HCT116 (cell line): ENCODE measurements at regions not wholly inside any gene's neighbourhood (a gene's known extent, or its start where the extent isn't known, plus 50 kb on each side); places are given as distances from the start of the nearest gene placed in this dataset.

Experiments
- ATAC-seq: fragments of 200-7000 bp; cut with Tn5 transposase; 2 replicates; pipeline ENCODE4 v1.9.1; 2020; ENCODE audit warnings: mild to moderate bottlenecking, moderate library complexity
- BruUV-seq: library from RNA; stranded (reverse); fragments of 400-500 nt; replicated peaks from 2 replicates; lab custom pipeline; 2021; lab: Mats Ljungman, UMichigan
- CTCF ChIA-PET: fragments of 300-600 bp; sonication (Branson Sonifier 250); formaldehyde crosslinking; loops from one replicate; lab custom pipeline; 2021; ENCODE audit warnings: antibody characterized with exemption; lab: Charles Lee
- POLR2A ChIA-PET: fragments of 300-600, 350-600 bp; sonication (Branson Sonifier 250); formaldehyde crosslinking; loops from one replicate; lab custom pipeline; 2021; ENCODE audit warnings: antibody characterized with exemption; lab: Charles Lee
- RAD21 ChIA-PET, 2 experiments: fragments of 300-600 bp; sonication (Branson Sonifier 250); formaldehyde crosslinking; loops; one replicate each; lab custom pipeline; 2023; ENCODE audit warnings: low total read pairs in 2 of 2; ENCODE audit not compliant: uncharacterized antibody in 2 of 2, unreplicated experiment in 2 of 2, low non-redundant PET in 1 of 2; lab: Charles Lee
- DNase-seq: peaks from one replicate; pipeline ENCODE4 v3.0.0-alpha.2; 2010; ENCODE audit warnings: low read depth, low spot score
- H2AFZ ChIP-seq: fragments of 200-600 bp; shearing (Covaris generic), sonication (generic); 2 replicates; pipeline ENCODE4 v1.6.1; 2017; ENCODE audit warnings: low read depth, mixed run types, mixed read lengths, antibody characterized with exemption, low read length; ENCODE audit not compliant: poor library complexity, severe bottlenecking
- H3K27ac ChIP-seq: 2 replicates; pipeline ENCODE4 v1.5.1; 2012; ENCODE audit warnings: low read depth, low read length
- H3K27me3 ChIP-seq: fragments of 200-600 bp; sonication (generic); 2 replicates; pipeline ENCODE4 v1.6.1; 2016; ENCODE audit warnings: mixed run types, low read length, mixed read lengths; ENCODE audit not compliant: insufficient read depth
- H3K36me3 ChIP-seq, 2 experiments: fragments of 200-500 bp in 1 of 2; fragments of 200-600 bp in 1 of 2; sonication (Bioruptor generic) in 1 of 2; sonication (generic) in 1 of 2; 2 replicates each; pipeline versions ENCODE4 v1.5.1 to v1.6.1; 2014 to 2016; ENCODE audit warnings: low read length in 2 of 2, inconsistent platforms in 1 of 2, mixed read lengths in 1 of 2, mixed run types in 1 of 2; ENCODE audit not compliant: insufficient read depth in 2 of 2, control insufficient read depth in 1 of 2
- H3K4me1 ChIP-seq, 2 experiments: fragments of 200-600 bp in 1 of 2; sonication (generic) in 1 of 2; 2 replicates each; pipeline versions ENCODE4 v1.5.1 to v1.6.1; 2012 to 2017; ENCODE audit warnings: low read length in 2 of 2, inconsistent platforms in 1 of 2, mild to moderate bottlenecking in 1 of 2, mixed read lengths in 1 of 2, mixed run types in 1 of 2, moderate library complexity in 1 of 2; ENCODE audit not compliant: insufficient read depth in 2 of 2, control insufficient read depth in 1 of 2
- H3K4me2 ChIP-seq: fragments of 200-600 bp; sonication (generic); 2 replicates; pipeline ENCODE4 v1.6.1; 2017; ENCODE audit warnings: mixed run types, low read length, mixed read lengths
- H3K4me3 ChIP-seq, 2 experiments: fragments of 200-600 bp in 1 of 2; sonication (generic) in 1 of 2; replicated peaks in 1 of 2; 2 replicates each; pipeline ENCODE4 v1.5.1; 2011 to 2016; ENCODE audit warnings: low read length in 2 of 2, control low read depth in 1 of 2, low read depth in 1 of 2, mild to moderate bottlenecking in 1 of 2, mixed read lengths in 1 of 2, mixed run types in 1 of 2
- H3K79me2 ChIP-seq: fragments of 200-600 bp; sonication (generic); 2 replicates; pipeline ENCODE4 v1.6.1; 2017; ENCODE audit warnings: mild to moderate bottlenecking, mixed run types, low read length, moderate library complexity, mixed read lengths; ENCODE audit not compliant: insufficient read depth
- H3K9ac ChIP-seq: fragments of 200-600 bp; sonication (generic); 2 replicates; pipeline ENCODE4 v1.6.1; 2016; ENCODE audit warnings: low read length, mixed read lengths
- H3K9me2 ChIP-seq: fragments of 200-600 bp; sonication (generic), shearing (Covaris generic); 2 replicates; pipeline ENCODE4 v1.6.1; 2017; ENCODE audit warnings: mixed run types, mild to moderate bottlenecking, moderate library complexity; ENCODE audit not compliant: insufficient read depth
- H3K9me3 ChIP-seq, 2 experiments: fragments of 200-500 bp in 1 of 2; fragments of 200-600 bp in 1 of 2; sonication (Bioruptor generic) in 1 of 2; sonication (generic) in 1 of 2; 2 replicates each; pipeline ENCODE4 v1.6.1; 2014 to 2017; ENCODE audit warnings: low read length in 2 of 2, mixed read lengths in 2 of 2, inconsistent platforms in 1 of 2, low read depth in 1 of 2, mild to moderate bottlenecking in 1 of 2, mixed run types in 1 of 2, moderate library complexity in 1 of 2; ENCODE audit not compliant: control insufficient read depth in 1 of 2, insufficient read depth in 1 of 2
- H4K20me1 ChIP-seq: fragments of 200-600 bp; sonication (generic), shearing (Covaris generic); 2 replicates; pipeline ENCODE4 v1.6.1; 2017; ENCODE audit warnings: mixed run types, mild to moderate bottlenecking, moderate library complexity; ENCODE audit not compliant: insufficient read depth
- ATF3 ChIP-seq: IDR thresholded peaks from 2 replicates; pipeline ENCODE4 v1.6.1; 2012
- CBX3 ChIP-seq: IDR thresholded peaks from 2 replicates; pipeline ENCODE4 v1.6.1; 2012; ENCODE audit warnings: low read depth
- CEBPB ChIP-seq: IDR thresholded peaks from 2 replicates; pipeline ENCODE4 v1.6.1; 2012; ENCODE audit warnings: low read depth
- EGR1 ChIP-seq: IDR thresholded peaks from 2 replicates; pipeline ENCODE4 v1.6.1; 2012; ENCODE audit warnings: low read depth
- ELF1 ChIP-seq: IDR thresholded peaks from 2 replicates; pipeline ENCODE4 v1.6.1; 2012; ENCODE audit warnings: low read depth, borderline replicate concordance
- FOSL1 ChIP-seq: IDR thresholded peaks from 2 replicates; pipeline ENCODE4 v1.6.1; 2012; ENCODE audit warnings: low read depth
- JUND ChIP-seq: IDR thresholded peaks from 2 replicates; pipeline ENCODE4 v1.6.1; 2012
- POLR2A ChIP-seq: IDR thresholded peaks from 2 replicates; pipeline ENCODE4 v1.7.0; 2011; ENCODE audit warnings: borderline replicate concordance; ENCODE audit not compliant: insufficient read depth, insufficient read length; ENCODE audit errors: extremely low read depth
- POLR2AphosphoS5 ChIP-seq: IDR thresholded peaks from 2 replicates; pipeline ENCODE4 v1.6.1; 2011; ENCODE audit warnings: mild to moderate bottlenecking, low read depth, low read length, moderate library complexity
- RAD21 ChIP-seq: IDR thresholded peaks from 2 replicates; pipeline ENCODE4 v1.6.1; 2012; ENCODE audit warnings: low read depth, mild to moderate bottlenecking
- REST ChIP-seq: IDR thresholded peaks from 2 replicates; pipeline ENCODE4 v1.6.1; 2012; ENCODE audit warnings: low read depth
- SIN3A ChIP-seq: IDR thresholded peaks from 2 replicates; pipeline ENCODE4 v1.6.1; 2012; ENCODE audit warnings: low read depth
- SP1 ChIP-seq: IDR thresholded peaks from 2 replicates; pipeline ENCODE4 v1.6.1; 2012; ENCODE audit warnings: low read depth
- SRF ChIP-seq: IDR thresholded peaks from 2 replicates; pipeline ENCODE4 v1.6.1; 2012; ENCODE audit warnings: low read depth
- TCF7L2 ChIP-seq: IDR thresholded peaks from 2 replicates; pipeline ENCODE4 v1.7.0; 2011; ENCODE audit warnings: borderline replicate concordance, inconsistent platforms; ENCODE audit not compliant: insufficient read depth, insufficient read length; ENCODE audit errors: extremely low read depth
- YY1 ChIP-seq: IDR thresholded peaks from 2 replicates; pipeline ENCODE4 v1.6.1; 2011; ENCODE audit warnings: low read length, low read depth, moderate library complexity, mild to moderate bottlenecking; ENCODE audit not compliant: insufficient replicate concordance; ENCODE audit errors: extremely low read depth
- ZNF274 ChIP-seq: fragments of 200-500 bp; sonication (Bioruptor generic); IDR thresholded peaks from 2 replicates; pipeline ENCODE4 v1.6.1; 2014; ENCODE audit warnings: mild to moderate bottlenecking, low read depth, low read length, inconsistent platforms
- intact Hi-C: fragments of 100-400 bp; cut with micrococcal nuclease; formaldehyde crosslinking; loops from 2 replicates; pipeline ENCODE4 v1.10.0; 2022
- TF ChIP-seq, protein P1 (sequence below): IDR thresholded peaks from 2 replicates; pipeline ENCODE4 v1.6.1; 2012
- TF ChIP-seq, protein P2 (sequence below), 3 experiments: fragments of 200-600 bp in 1 of 3; sonication (generic) in 1 of 3; IDR thresholded peaks in 2 of 3; conservative IDR thresholded peaks in 1 of 3; 2 replicates each; pipeline ENCODE4 v1.5.1; 2012 to 2017; ENCODE audit warnings: low read depth in 2 of 3, low read length in 2 of 3, antibody characterized with exemption in 1 of 3, borderline replicate concordance in 1 of 3, control low read depth in 1 of 3, mild to moderate bottlenecking in 1 of 3, mixed read lengths in 1 of 3, mixed run types in 1 of 3, moderate library complexity in 1 of 3; ENCODE audit not compliant: insufficient read depth in 1 of 3
- TF ChIP-seq, protein P3 (sequence below): IDR thresholded peaks from 2 replicates; pipeline ENCODE4 v1.6.1; 2011; ENCODE audit warnings: mild to moderate bottlenecking, low read length, moderate library complexity; ENCODE audit not compliant: insufficient replicate concordance; ENCODE audit errors: extremely low read depth

DNA sequence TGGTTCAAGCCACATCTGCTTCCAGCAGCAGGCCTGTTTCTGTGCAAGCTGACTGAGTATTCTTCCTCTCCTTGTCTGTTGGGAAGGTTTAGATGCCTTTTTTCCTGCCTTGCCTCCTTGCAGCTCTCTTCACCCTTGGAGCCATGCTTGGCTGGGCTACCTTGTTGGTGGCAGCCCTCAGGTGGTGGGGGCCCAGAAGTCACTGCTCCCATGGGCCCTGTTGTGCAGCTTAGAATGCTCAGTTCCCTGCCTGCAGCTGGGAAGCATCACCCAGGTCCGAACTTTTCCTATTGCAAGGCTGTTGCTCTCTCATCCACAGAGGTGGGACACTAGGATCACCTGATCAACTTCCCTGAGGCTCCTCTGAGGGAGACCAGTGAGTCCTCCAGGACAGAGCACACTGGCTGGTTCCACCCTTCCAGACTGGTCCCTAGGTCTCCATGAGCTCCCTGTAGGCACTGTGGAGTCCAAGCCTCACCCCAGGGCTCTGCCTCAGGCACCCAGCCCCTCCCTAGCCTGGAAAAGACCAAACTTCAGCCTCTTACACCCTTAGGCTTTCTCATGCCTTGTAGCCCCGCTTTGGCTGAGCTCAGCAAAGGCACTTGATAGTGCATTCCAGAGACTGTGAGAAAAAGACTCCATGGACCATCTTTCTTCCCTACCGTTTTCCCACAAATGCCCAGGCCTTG, 219.3 kb upstream of the SH3BP4 start:
- Histone ChIP-seq H2AFZ (no peak overlapping the region), H3K79me2 (no peaks in the 10 kb centered on the region), H3K27me3 (no peaks in the 10 kb centered on the region), H3K4me3 (no peak overlapping the region), H4K20me1 (no peaks in the 10 kb centered on the region), H3K9me3 (peaks cover 0 to 6% of the 10 kb centered on the region in 2 experiments; a peak in 1 of 4 replicates), H3K27ac (no peak overlapping the region), H3K9ac (no peak overlapping the region), H3K4me2 (no peak overlapping the region), H3K4me1 (peaks cover 0 to 5% of the 10 kb centered on the region in 2 experiments; a peak in 1 of 4 replicates), H3K9me2 (no peaks in the 10 kb centered on the region), H3K36me3 (no peaks in the 10 kb centered on the region)
- DNase-seq (no peak), ATAC-seq (no peak)
- BruUV-seq: no TSS peak
- ChIA-PET CTCF (no interaction called here), POLR2A (no interaction called here), RAD21 (no interaction called here)
- intact Hi-C loops: no loop called here
- no peak for TF ChIP-seq ATF3
- no peak for TF ChIP-seq POLR2AphosphoS5
- TF ChIP-seq, protein P1, sequence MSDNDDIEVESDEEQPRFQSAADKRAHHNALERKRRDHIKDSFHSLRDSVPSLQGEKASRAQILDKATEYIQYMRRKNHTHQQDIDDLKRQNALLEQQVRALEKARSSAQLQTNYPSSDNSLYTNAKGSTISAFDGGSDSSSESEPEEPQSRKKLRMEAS: no peak
- TF ChIP-seq CBX3: no peak
- no peak for TF ChIP-seq JUND
- no peak for TF ChIP-seq TCF7L2
- TF ChIP-seq ZNF274: no peak
- no peak for TF ChIP-seq SIN3A
- TF ChIP-seq POLR2A: no peak
- no peak for TF ChIP-seq SP1
- TF ChIP-seq CEBPB: no peak
- no peak for TF ChIP-seq RAD21
- no peak for TF ChIP-seq YY1
- no peak for TF ChIP-seq FOSL1
- TF ChIP-seq, protein P2, sequence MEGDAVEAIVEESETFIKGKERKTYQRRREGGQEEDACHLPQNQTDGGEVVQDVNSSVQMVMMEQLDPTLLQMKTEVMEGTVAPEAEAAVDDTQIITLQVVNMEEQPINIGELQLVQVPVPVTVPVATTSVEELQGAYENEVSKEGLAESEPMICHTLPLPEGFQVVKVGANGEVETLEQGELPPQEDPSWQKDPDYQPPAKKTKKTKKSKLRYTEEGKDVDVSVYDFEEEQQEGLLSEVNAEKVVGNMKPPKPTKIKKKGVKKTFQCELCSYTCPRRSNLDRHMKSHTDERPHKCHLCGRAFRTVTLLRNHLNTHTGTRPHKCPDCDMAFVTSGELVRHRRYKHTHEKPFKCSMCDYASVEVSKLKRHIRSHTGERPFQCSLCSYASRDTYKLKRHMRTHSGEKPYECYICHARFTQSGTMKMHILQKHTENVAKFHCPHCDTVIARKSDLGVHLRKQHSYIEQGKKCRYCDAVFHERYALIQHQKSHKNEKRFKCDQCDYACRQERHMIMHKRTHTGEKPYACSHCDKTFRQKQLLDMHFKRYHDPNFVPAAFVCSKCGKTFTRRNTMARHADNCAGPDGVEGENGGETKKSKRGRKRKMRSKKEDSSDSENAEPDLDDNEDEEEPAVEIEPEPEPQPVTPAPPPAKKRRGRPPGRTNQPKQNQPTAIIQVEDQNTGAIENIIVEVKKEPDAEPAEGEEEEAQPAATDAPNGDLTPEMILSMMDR (IDR thresholded peaks at IDR 0.05 in 2 of 3, conservative IDR thresholded peaks at IDR 0.05 in 1 of 3; ENCODE audit: borderline replicate concordance in 1 of 3, insufficient read depth in 1 of 3, low read depth in 2 of 3, low read length in 2 of 3): no peak
- TF ChIP-seq EGR1: no peak
- TF ChIP-seq, protein P3, sequence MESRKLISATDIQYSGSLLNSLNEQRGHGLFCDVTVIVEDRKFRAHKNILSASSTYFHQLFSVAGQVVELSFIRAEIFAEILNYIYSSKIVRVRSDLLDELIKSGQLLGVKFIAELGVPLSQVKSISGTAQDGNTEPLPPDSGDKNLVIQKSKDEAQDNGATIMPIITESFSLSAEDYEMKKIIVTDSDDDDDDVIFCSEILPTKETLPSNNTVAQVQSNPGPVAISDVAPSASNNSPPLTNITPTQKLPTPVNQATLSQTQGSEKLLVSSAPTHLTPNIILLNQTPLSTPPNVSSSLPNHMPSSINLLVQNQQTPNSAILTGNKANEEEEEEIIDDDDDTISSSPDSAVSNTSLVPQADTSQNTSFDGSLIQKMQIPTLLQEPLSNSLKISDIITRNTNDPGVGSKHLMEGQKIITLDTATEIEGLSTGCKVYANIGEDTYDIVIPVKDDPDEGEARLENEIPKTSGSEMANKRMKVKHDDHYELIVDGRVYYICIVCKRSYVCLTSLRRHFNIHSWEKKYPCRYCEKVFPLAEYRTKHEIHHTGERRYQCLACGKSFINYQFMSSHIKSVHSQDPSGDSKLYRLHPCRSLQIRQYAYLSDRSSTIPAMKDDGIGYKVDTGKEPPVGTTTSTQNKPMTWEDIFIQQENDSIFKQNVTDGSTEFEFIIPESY: no peak
- TF ChIP-seq ELF1: no peak
- no peak for TF ChIP-seq SRF
- TF ChIP-seq REST: no peak
